ENCODE measurements at regions not wholly inside any gene's neighbourhood (a gene's known extent, or its start where the extent isn't known, plus 50 kb on each side); places are given as distances from the start of the nearest gene placed in this dataset.
"Not testable (repeated sequence)": the region's sequence is repeated elsewhere in the genome, so short reads cannot be mapped to it uniquely, and the experiment has no call there.

GRCh38 chr10:65235846-65236245 is 1690.0 kb upstream of the LRRTM3 start:
- DNase-seq = no peak

DNA sequence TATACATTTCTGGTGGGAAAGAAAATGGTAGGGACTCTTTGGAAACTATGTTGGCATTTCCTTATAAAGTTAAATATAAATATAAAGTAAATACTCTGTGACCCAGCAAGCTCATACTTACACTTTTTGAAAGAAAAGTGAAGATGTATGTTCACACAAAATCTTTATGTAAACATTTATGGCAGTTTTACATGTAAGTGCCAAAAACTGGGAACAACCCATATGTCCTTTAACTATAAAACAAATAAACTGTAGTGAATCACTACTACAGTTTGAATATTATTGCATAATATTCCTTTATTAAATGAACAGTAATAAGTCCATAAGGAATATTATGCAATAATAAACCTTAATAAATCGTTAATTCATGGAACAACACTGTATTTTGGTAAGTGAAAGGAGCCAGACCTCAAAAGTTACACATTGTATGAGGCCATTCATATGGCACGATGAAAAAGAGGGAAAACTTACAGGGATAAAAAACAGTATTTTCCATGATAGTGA is 1660.3 kb upstream of the LRRTM3 start:
- no peak for DNase-seq

DNA sequence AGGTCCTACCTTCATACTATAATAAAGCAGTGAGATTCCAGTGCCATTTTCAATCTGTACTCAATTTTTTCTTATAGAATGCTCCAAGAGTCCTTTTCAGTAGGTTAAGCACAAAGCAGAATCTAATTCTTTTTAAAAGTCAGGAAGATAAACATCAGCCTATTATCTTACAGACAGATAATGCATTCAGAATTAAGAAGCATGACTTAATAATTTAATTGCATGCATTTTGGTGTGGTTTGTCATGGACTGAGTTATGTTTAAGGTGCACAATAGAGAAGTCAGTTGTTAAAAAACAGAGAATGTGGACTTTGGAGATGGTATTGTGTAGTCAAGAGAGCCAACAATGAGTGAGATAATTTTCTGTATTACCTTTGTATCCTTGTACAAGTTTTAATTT is 1656.3 kb upstream of the LRRTM3 start:
- DNase-seq = not testable (repeated sequence)

GRCh38 chr10:65270969-65271368 is 1654.9 kb upstream of the LRRTM3 start:
- DNase-seq = no peak

GRCh38 chr10:65273115-65273514 is 1652.7 kb upstream of the LRRTM3 start:
- DNase-seq = no peak

GRCh38 chr10:65275296-65275695 is 1650.5 kb upstream of the LRRTM3 start:
- no peak for DNase-seq

DNA sequence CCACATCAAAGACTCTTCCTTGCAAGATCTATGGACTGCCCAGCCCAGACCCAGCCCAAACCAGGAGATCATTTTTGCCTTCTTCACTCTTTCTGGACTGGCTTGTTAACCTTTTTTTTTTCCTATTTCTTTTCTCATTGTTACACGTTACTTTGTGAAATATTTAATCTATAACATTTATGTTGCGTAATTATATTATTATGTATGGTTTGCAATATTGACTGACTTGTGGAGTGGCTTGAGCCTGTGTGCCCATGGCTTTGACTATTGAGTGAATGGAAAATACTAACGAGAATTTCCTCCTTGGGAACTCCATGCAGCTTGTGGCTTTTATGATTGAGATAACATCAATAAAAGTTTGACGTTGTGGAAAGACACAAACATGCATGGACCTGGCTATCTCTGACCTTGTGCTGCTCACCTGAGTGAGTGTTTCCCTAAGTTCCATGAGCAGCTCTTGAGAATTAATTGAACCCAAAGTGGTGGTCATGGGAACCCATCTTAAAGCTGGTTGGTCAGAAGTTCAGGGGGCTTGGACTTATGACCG is 1641.3 kb upstream of the LRRTM3 start:
- no peak for DNase-seq

DNA sequence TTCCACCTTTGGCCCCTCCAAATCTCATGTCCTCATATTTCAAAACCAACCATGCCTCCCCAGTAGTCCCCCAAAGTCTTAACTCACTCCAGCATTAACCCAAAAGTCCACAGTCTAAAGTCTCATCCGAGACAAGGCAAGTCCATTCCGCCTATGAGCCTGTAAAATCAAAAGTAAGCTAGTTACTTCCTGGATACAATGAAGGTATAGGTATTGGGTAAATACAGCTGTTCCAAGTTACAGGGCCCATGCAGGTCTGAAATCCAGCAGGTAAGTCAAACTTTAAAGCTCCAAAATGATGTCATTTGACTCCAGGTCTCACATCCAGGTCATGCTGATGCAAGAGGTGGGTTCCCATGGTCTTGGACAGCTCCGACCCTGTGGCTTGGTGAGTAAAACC is 1640.1 kb upstream of the LRRTM3 start:
- not testable (repeated sequence) for DNase-seq

DNA sequence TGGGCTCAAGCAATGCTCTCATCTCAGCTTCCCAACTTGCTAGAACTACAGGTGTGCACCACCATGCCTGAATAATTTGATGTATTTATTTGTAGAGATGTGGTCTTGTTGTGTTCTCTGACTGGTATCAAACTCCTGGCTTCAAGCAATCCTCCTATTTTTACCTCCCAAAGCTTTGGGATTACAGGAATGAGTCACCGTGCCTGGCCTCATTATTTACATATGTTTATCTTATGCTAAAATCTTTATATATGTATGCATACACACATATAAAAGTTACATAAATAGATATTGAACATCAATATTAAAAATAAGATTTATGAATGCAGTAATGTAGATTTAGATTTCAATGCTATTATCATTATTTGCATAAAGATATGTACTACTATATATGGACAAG is 1634.5 kb upstream of the LRRTM3 start:
- no peak for DNase-seq

- DNase-seq = no peak
These were observed 1633.3 kb upstream of the LRRTM3 start for GRCh38 chr10:65292551-65292950.

DNA sequence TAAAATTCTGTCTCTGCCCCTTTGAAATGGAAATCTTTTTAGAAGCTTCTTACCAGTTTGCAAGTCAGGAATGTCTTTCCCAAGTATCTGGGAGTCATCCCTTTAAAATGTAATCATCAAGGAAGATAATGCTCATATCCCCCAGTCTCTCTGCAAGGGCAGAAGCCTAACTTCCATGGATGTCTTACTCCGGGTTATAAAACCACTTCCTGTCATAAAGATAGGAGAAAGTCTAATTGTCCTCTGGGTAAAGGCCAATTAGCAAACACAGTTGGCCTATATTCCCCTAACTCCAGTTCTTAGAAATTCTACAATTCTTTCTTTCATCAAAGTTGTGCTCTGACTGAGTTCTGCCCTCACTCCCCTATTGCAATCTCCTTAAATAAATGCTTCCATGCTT is 1631.5 kb upstream of the LRRTM3 start:
- no peak for DNase-seq

- DNase-seq = no peak
These were observed 1624.7 kb upstream of the LRRTM3 start for GRCh38 chr10:65301181-65301580.

- no peak for DNase-seq
These were observed 1619.6 kb upstream of the LRRTM3 start for GRCh38 chr10:65306201-65306600.

- DNase-seq = no peak
These were observed 1613.0 kb upstream of the LRRTM3 start for GRCh38 chr10:65312876-65313275.

DNA sequence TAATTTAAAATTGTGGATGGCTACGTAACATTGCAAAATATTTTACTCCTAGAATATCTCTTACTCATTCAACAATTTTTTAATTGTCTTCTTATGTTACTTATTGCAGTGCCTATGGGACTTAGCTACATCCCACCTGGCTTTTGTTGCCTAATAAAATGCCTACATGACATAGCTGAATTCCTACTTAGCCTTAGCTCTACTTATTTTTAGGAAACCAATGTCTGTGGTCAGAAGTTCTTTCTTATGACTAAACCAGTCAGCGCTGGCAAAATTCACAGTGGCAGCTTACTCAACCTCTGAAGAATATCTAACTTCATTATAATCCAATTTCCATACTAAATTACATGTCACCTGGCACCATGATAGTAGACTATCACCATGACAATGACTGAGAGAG is 1612.4 kb upstream of the LRRTM3 start:
- DNase-seq = no peak

DNA sequence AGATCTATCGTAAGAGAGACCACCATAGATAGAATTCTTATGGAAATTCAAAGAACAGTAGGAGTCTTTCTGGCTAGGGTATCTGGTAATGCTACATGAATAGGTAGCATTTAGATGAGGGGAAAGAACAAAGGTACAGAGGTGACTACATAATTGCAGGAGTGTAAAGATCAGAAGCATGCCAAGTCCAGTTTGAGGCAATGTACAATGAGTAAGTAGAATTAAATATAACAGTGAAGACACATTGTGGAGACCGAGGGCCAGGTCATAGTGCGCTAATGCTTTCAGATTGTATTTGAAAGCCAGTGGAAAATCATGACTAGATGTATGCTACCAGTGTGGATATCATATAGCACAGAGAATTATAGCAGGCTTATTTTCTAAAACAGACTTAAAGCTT is 1611.6 kb upstream of the LRRTM3 start:
- no peak for DNase-seq

DNA sequence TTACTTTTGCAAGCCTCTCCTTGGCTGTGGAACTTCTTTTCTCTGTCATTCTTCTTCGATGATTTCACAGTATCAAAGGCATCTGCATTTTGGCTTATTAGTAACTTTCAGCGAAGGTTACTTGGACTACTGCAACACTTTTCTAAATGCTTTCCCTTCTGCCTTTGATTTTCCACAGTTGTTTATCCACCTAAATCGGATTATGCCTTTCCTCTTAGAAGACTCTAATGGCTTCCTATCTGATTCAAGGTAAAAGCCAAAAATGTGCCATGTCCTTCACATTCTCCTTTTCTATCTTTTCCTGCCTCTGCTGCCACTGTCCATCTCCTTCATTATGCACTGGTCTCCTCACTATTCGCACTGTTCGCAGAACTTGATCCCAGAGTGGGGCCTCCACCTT is 1606.3 kb upstream of the LRRTM3 start:
- no peak for DNase-seq

- DNase-seq = no peak
These were observed 1605.4 kb upstream of the LRRTM3 start for GRCh38 chr10:65320236-65321026.

DNA sequence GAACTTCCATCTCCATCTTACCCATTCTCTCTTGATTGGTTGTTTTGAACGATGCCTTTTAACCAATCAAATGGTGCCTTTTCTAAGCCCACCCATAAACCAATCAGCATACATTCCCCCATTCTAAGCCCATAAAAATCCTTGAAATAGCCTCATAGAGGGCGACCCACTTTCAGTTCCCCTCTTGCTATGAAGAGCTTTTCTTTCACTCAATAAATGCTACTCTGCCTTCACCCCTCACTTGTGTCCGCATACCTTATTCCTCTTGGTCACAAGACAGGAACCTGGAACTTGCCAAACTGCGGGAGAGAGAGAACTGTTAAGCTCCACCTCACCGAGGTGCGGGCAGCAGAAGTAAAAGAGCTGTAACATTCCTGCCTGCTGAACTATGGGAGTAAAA is 1602.0 kb upstream of the LRRTM3 start:
- no peak for DNase-seq

DNA sequence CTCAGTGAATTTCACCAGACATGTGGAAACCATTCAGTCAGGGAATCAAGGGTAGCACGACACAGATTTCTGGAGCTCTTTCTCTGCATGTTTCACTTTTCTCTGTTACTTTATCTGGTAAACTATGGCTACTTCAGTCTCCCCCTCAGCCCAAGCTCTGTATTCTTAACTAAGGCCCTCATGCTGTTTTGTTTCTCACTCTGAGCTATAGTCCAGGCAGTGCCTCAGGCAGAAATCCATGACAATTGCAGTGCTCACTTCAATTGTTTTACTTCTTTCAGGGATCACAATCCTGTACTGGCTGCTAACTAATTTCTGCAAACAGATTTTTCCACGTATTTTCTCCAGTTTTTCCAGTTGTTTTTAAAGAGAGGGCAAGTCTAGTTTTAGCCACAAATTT is 1599.9 kb upstream of the LRRTM3 start:
- no peak for DNase-seq

- no peak for DNase-seq
These were observed 1597.3 kb upstream of the LRRTM3 start for GRCh38 chr10:65328486-65328885.

DNA sequence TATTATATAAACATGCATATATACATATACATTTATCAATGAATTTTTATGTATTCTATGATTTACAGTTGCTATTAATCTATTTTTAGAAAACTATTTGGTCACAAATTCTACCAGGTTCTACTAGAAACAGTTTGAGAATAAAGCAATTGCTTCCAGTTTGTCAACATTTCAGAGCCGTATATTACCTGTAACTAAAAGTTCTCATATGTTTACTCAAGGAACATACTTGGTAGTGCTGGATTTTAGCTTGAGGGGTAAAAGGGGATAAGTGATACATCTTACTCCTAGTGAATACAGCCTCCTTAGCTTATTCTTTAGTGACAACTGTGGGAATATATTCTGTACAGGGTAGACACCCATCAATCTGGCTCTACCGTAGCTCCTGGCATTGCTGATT is 1590.5 kb upstream of the LRRTM3 start:
- no peak for DNase-seq

- DNase-seq = no peak
These were observed 1585.5 kb upstream of the LRRTM3 start for GRCh38 chr10:65340340-65340739.

DNA sequence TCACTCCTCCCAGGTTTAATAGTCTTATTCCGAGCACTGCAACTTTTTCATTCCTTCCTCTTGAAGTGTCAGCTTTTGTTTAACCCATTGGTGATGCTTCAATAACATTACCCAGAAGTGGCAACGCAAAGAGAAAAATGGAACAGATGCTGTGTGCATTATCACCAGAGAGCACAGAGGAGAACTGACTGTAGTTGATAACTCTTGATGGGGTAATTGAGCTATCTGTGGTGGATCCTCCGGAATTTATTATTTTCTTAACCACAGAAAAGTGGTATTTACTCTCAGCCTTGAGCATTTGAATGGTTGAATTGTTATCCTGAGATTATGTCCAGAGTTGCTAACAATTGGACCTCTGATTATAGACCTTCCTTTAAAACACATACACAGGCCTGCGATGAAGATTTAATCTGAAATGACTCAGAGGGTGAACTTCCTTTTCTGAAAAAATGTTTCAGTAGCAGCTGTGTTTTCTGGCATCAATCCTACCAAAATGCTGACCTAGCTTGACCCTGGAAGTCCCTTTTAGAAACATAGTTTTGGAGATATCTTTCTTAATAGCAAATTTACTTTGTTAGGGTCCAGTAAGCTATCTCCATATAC is 1584.4 kb upstream of the LRRTM3 start:
- no peak for DNase-seq
